ENCODE measurements at regions not wholly inside any gene's neighbourhood (a gene's known extent, or its start where the extent isn't known, plus 50 kb on each side); places are given as distances from the start of the nearest gene placed in this dataset.

DNA sequence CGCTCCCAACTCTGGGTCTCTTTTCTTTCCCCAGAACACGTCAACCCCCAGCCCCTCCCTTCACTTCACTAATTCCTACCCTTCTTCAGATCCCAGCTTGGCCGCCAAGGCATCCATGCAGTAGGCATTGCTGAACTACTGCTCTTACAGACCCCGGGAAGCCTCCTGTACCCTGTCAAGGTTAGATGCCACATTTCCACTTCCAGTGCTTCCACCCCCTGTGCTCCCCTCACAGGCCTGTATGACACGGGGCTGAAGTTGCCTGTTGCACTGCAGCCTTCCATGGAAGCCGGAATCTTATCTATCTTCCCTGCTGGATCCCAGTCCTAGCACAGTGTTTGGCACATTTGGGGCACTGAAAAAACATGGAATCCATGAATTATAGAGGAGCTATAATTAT is 99.0 kb upstream of the SOD1 start:
- Histone ChIP-seq H3K27me3 (peaks cover 7% of the 10 kb centered on the region; the same call in 1 of the 2 replicates), H3K9me3 (no peaks in the 10 kb centered on the region), H3K4me3 (ENCODE audit: low read depth, low read length) (no peak overlapping the region; the same call in 1 of the 2 replicates), H3K36me3 (no peaks in the 10 kb centered on the region), H3K4me1 (no peaks in the 10 kb centered on the region)
- no peak for DNase-seq
- TF ChIP-seq, protein P1, sequence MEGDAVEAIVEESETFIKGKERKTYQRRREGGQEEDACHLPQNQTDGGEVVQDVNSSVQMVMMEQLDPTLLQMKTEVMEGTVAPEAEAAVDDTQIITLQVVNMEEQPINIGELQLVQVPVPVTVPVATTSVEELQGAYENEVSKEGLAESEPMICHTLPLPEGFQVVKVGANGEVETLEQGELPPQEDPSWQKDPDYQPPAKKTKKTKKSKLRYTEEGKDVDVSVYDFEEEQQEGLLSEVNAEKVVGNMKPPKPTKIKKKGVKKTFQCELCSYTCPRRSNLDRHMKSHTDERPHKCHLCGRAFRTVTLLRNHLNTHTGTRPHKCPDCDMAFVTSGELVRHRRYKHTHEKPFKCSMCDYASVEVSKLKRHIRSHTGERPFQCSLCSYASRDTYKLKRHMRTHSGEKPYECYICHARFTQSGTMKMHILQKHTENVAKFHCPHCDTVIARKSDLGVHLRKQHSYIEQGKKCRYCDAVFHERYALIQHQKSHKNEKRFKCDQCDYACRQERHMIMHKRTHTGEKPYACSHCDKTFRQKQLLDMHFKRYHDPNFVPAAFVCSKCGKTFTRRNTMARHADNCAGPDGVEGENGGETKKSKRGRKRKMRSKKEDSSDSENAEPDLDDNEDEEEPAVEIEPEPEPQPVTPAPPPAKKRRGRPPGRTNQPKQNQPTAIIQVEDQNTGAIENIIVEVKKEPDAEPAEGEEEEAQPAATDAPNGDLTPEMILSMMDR (IDR thresholded peaks at IDR 0.05; ENCODE audit: low read depth, low read length) = no peak

DNA sequence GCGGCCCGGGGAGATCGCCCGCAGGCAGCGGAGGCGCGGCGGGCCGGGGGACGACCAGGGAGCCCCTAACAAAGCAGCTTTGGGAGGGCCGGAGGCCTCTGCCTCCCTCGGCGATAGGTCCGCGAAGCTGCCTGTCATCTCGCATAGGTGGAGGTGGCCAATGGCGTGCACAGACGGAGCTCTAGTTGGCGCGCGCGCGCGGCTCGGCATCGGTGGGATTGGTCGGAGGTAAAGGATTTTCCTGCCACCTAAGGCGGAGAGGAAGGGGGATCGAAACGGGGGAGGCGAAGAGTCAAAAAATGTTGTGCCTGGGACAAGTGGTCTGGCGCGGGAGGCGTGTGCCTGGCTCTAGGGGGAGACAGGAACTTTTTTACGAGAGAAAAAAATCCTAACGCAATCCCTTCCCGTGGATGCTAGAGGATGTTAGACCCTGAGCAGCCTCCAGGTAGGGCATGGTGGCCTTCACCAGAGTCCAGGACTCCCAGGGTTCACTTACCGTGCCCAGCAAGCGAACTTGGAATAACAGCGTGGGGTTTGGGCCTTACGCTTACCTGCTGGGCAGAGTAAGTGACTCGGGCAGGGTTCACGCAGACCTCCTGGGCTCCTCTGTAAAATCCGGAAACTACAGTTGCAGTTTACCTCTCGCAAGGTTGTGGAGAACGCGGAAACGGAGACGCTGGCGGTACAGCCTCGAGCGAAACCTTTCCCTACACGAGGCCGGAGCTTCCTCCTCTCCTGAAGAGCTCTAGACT is 99.9 kb upstream of the SOD1 start:
- no peaks in the 10 kb centered on the region for H3K36me3 ChIP-seq
- H3K4me1 ChIP-seq = no peaks in the 10 kb centered on the region
- H3K9me3 ChIP-seq = no peaks in the 10 kb centered on the region
- TF ChIP-seq, protein P1 (IDR thresholded peaks at IDR 0.05; ENCODE audit: low read depth, low read length) = no peak
- peak; percentile 98 for DNase-seq
- peak overlapping the region; percentile 87 for H3K4me3 ChIP-seq (ENCODE audit: low read depth, low read length)
- peaks cover 7% of the 10 kb centered on the region; the same call in 1 of the 2 replicates for H3K27me3 ChIP-seq

DNA sequence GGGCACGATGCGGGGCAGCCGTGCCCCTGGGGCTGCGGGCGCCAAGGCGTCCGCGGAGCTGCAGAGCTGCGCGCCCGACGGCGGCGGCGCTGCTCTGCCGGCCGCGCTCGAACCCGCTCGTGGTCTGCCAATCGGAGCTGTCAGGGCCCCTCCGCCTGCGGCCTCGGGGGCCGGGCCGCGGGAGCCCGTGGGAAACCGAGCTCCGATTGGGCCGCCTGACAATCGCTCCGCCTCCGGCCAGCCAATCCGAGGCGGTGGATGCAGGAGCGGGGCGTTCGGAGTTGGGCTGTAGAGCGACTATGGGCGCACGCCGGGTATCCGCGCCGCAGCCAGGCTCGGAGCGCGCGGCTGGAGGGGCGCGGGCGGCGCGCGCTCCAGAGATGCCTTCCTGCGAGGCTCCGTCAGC is 100.5 kb upstream of the SOD1 start:
- Histone ChIP-seq H3K27me3 (peaks cover 7% of the 10 kb centered on the region; the same call in 1 of the 2 replicates), H3K4me1 (no peaks in the 10 kb centered on the region), H3K4me3 (ENCODE audit: low read depth, low read length) (peak overlapping the region; percentile 87), H3K36me3 (no peaks in the 10 kb centered on the region), H3K9me3 (no peaks in the 10 kb centered on the region)
- peak; percentile 98 for DNase-seq
- TF ChIP-seq, protein P1 (IDR thresholded peaks at IDR 0.05; ENCODE audit: low read depth, low read length) = peak; percentile 13; the same call in 1 of the 2 replicates

DNA sequence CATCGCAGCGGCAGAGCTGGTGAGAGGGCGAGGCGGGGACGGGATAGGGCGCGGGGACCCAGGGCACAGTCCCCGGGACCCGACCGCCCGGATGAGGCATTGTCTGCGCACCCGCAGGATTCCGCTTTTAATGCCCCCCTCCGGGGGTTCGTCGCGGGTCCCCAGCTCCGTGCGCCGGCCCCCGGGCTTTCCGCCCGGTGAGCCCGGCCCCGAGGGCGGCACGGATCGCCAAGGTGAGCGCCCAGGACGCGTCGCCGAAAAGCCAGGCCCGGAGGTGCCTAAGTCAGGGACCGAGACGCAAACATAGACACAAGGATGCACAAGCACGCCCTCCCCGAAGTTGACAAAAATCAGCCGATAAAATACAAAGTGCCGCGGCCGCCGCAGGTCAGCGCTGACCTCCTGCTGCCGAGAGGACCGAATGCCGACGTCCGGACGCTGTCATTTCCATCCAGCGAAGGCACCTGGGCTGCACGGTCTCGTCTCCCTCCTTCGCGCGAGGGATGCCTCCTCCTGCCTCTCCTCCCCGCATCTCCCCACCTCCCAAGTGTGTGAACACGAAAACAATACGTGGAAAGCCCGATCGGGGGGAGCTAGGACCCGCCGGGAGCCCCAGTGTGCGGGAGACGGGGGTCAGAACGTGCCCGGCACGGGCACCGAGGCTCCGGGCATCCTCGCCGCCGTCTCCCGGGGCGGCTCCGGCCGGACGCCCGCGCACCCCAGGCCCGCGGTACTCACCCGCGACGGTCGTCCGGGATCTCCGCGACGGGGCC is 101.1 kb upstream of the SOD1 start:
- H3K4me3 ChIP-seq (ENCODE audit: low read depth, low read length) = peak overlapping the region; percentile 83
- H3K27me3 ChIP-seq = peaks cover 7% of the 10 kb centered on the region; the same call in 1 of the 2 replicates
- no peak for DNase-seq
- no peaks in the 10 kb centered on the region for H3K36me3 ChIP-seq
- no peaks in the 10 kb centered on the region for H3K9me3 ChIP-seq
- no peaks in the 10 kb centered on the region for H3K4me1 ChIP-seq
- TF ChIP-seq, protein P1 (IDR thresholded peaks at IDR 0.05; ENCODE audit: low read depth, low read length) = no peak

DNA sequence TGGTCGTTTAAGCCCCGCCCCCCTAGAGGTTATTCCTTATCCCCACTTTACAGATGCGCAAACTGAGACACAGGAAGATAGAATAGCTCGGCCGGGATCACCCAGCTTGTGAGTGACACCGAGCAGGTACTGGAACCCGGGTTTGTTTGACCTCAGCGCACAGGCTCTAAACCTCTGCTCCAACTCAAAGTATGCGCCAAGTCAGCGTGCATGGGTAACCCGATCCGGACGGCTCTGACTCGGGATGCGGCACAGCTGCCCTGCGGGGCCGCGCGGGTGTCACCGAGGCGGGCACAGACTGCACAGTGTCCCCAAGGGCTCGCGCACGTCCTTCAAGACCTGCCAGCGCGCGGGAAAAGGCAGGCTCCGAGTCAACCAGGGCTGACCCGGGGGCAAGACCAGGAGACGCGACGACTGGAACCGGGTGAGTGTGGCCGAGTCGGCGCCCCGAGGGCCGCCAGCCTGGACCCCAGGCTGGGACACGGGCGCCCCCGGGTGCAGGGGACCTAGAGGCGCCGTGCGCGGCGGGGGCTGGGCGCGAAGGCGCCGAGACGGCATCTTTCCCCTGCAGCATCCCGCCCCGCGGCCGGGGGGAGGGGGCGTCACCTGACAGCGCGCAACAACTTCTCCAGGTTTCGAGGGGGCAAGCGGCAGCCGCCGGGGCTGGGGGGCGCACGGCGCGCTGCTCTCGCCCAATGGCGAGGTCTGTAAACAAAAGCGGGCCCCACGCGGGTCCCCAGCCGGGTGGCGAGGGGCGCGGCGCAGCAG is 101.9 kb upstream of the SOD1 start:
- TF ChIP-seq, protein P1 (IDR thresholded peaks at IDR 0.05; ENCODE audit: low read depth, low read length) = no peak
- no peaks in the 10 kb centered on the region for H3K9me3 ChIP-seq
- DNase-seq = peak; percentile 30

More for the DNA sequence above, 101.9 kb upstream of the SOD1 start:
- Histone ChIP-seq H3K27me3 (peaks cover 7% of the 10 kb centered on the region; the same call in 1 of the 2 replicates), H3K4me3 (ENCODE audit: low read depth, low read length) (peak overlapping the region; percentile 83), H3K36me3 (no peaks in the 10 kb centered on the region), H3K4me1 (no peaks in the 10 kb centered on the region)
